ENCODE measurements at regions not wholly inside any gene's neighbourhood (a gene's known extent, or its start where the extent isn't known, plus 50 kb on each side); places are given as distances from the start of the nearest gene placed in this dataset.

GRCh38 chr3:18232317-18232716, 192.8 kb downstream of the SATB1 start:
- Histone ChIP-seq H4K20me1 (ENCODE audit: low read depth, low read length) (no peaks in the 10 kb centered on the region), H3F3A (ENCODE audit: insufficient read depth) (no peaks in the 10 kb centered on the region)
- TF ChIP-seq EZH2phosphoT487 (conservative IDR thresholded peaks at IDR 0.05; ENCODE audit: low read length) (no peak), CTCF (IDR thresholded peaks at IDR 0.05; ENCODE audit: insufficient read depth, low read length, poor library complexity, severe bottlenecking) (no peak)

GRCh38 chr3:18228060-18228459, 197.1 kb downstream of the SATB1 start:
- H3K9me2 ChIP-seq (replicated peaks; ENCODE audit: insufficient read depth, low read length), result no peaks in the 10 kb centered on the region
- no peak overlapping the region for H3K27ac ChIP-seq (ENCODE audit: low read depth, low read length)
- H3K4me2 ChIP-seq (ENCODE audit: low read depth, low read length, poor library complexity, severe bottlenecking), result no peak overlapping the region
- H2AFZ ChIP-seq (ENCODE audit: low read depth, low read length, severe bottlenecking), result no peak overlapping the region
- no peak overlapping the region for H3K9ac ChIP-seq (ENCODE audit: low read length)
- no peak overlapping the region for H3K4me3 ChIP-seq (ENCODE audit: insufficient read depth, low read length, poor library complexity, severe bottlenecking)
- H3K79me2 ChIP-seq (ENCODE audit: insufficient read depth, low read length), result no peaks in the 10 kb centered on the region
- no peaks in the 10 kb centered on the region for H3K27me3 ChIP-seq (ENCODE audit: low read length)
- no peaks in the 10 kb centered on the region for H3K9me3 ChIP-seq (ENCODE audit: insufficient read depth, low read length)
- peaks cover 5% of the 10 kb centered on the region; the same call in 1 of the 2 replicates for H3F3A ChIP-seq (ENCODE audit: insufficient read depth)
- no peaks in the 10 kb centered on the region for H4K20me1 ChIP-seq (ENCODE audit: low read depth, low read length)
- no peak for TF ChIP-seq EZH2phosphoT487 (conservative IDR thresholded peaks at IDR 0.05; ENCODE audit: low read length)
- no peaks in the 10 kb centered on the region for H3K36me3 ChIP-seq (ENCODE audit: low read length)

More at GRCh38 chr3:18232317-18232716, 192.8 kb downstream of the SATB1 start:
- Histone ChIP-seq H3K4me2 (ENCODE audit: low read depth, low read length, poor library complexity, severe bottlenecking) (no peak overlapping the region), H3K4me3 (ENCODE audit: insufficient read depth, low read length, poor library complexity, severe bottlenecking) (no peak overlapping the region), H3K9me2 (replicated peaks; ENCODE audit: insufficient read depth, low read length) (no peaks in the 10 kb centered on the region), H3K79me2 (ENCODE audit: insufficient read depth, low read length) (no peaks in the 10 kb centered on the region), H3K27me3 (ENCODE audit: low read length) (no peaks in the 10 kb centered on the region), H2AFZ (ENCODE audit: low read depth, low read length, severe bottlenecking) (no peak overlapping the region), H3K9me3 (ENCODE audit: insufficient read depth, low read length) (no peaks in the 10 kb centered on the region), H3K36me3 (ENCODE audit: low read length) (no peaks in the 10 kb centered on the region), H3K9ac (ENCODE audit: low read length) (no peak overlapping the region), H3K27ac (ENCODE audit: low read depth, low read length) (no peak overlapping the region)

GRCh38 chr3:18225709-18226108, 199.4 kb downstream of the SATB1 start:
- H2AFZ ChIP-seq (ENCODE audit: low read depth, low read length, severe bottlenecking), result no peak overlapping the region

More at GRCh38 chr3:18225709-18226108, 199.4 kb downstream of the SATB1 start:
- Histone ChIP-seq H3K36me3 (ENCODE audit: low read length) (no peaks in the 10 kb centered on the region), H3K4me2 (ENCODE audit: low read depth, low read length, poor library complexity, severe bottlenecking) (no peak overlapping the region), H3K4me3 (ENCODE audit: insufficient read depth, low read length, poor library complexity, severe bottlenecking) (no peak overlapping the region), H3K9ac (ENCODE audit: low read length) (no peak overlapping the region), H3K27ac (ENCODE audit: low read depth, low read length) (no peak overlapping the region), H3K9me3 (ENCODE audit: insufficient read depth, low read length) (no peaks in the 10 kb centered on the region), H3K79me2 (ENCODE audit: insufficient read depth, low read length) (no peaks in the 10 kb centered on the region), H3K27me3 (ENCODE audit: low read length) (no peaks in the 10 kb centered on the region), H3F3A (ENCODE audit: insufficient read depth) (peaks cover 5% of the 10 kb centered on the region; the same call in 1 of the 2 replicates), H3K9me2 (replicated peaks; ENCODE audit: insufficient read depth, low read length) (no peaks in the 10 kb centered on the region), H4K20me1 (ENCODE audit: low read depth, low read length) (no peaks in the 10 kb centered on the region)
- no peak for TF ChIP-seq EZH2phosphoT487 (conservative IDR thresholded peaks at IDR 0.05; ENCODE audit: low read length)
- TF ChIP-seq CTCF (IDR thresholded peaks at IDR 0.05; ENCODE audit: insufficient read depth, low read length, poor library complexity, severe bottlenecking), result no peak

All from SU-DHL-6 (cell line).